Activated effector memory CD4-positive, alpha-beta T cell treated with anti-CD3 and anti-CD28 coated beads, Interleukin-2, amount 50 U/mL, for 16 hours (primary cell): ENCODE measurements at regions not wholly inside any gene's neighbourhood (a gene's known extent, or its start where the extent isn't known, plus 50 kb on each side); places are given as distances from the start of the nearest gene placed in this dataset.
"Not testable (repeated sequence)": the region's sequence is repeated elsewhere in the genome, so short reads cannot be mapped to it uniquely, and the experiment has no call there.

Experiments
- DNase-seq: peaks from one replicate; pipeline ENCODE4 v3.0.0-alpha.2; 2020

DNA sequence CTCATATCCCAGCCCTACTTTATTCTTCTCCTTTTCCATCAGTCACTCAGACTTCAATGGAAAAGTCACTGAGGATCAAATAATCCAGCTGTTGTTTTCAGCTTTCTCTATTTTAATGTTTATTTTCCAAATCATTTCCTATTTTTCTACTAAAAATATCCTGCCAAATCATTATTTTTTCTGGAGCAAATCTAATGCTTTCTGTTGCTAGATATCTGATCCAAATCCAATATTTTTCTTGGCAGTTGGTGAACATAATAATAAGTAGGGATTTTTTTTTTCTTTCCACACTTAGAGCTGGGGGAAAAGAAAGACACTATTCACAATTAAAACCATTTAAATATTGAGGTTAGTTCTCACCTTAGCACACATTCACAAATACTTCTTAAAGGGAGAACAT, 656.1 kb downstream of the DACH1 start:
- no peak for DNase-seq

DNA sequence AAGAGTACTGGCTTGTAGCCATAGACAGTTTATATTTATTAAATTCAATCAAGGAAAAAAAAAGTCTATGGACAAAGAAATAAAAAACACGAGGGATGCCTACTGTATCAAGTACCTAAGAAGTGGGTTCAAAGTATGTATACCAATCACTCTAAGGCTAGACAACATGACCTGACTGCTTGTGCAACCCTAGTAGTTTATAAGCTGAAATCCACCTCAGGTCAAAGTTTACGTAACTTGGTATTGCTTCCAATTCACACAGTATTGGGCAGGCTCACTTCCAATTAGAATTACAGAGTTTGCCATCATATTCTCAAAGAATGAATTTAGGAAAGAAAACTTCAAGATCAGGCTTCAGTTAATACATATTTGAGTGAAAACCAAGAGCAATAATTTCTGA, 657.8 kb downstream of the DACH1 start:
- DNase-seq = no peak

DNA sequence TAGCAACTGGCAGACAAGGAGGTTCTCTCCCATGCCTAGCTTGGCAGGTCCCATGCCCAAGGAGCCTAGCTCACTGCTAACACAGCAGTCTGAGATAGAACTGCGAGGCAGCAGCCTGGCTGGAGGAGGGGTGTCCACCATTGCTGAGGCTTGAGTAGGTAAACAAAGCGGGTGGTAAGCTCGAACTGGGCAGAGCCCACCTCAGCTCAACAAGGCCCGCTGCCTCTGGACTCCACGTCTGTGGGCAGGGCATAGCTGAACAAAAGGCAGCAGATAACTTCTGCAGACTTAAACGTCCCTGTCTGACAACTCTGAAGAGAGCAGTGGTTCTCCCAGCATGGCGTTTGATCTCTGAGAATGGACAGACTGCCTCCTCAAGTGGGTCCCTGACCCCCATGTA, 682.4 kb downstream of the DACH1 start:
- not testable (repeated sequence) for DNase-seq

DNA sequence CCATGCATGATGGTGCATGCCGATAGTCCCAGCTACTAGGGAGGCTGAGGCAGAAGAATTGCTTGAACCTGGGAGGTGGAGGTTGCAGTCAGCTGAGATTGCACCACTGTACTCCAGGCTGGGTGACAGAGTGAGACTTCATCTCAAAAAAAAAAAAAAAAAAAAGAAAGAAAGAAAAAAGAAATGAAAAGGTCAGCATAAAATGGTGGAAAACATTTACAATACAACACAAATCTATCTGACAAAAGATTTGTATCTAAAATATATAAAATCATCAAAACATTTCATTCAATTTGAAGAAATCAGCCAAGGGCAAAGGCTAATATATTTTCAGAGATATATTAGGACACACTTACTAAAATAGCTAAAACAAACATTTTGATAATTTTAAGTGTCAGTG, 683.7 kb downstream of the DACH1 start:
- DNase-seq = not testable (repeated sequence)

DNA sequence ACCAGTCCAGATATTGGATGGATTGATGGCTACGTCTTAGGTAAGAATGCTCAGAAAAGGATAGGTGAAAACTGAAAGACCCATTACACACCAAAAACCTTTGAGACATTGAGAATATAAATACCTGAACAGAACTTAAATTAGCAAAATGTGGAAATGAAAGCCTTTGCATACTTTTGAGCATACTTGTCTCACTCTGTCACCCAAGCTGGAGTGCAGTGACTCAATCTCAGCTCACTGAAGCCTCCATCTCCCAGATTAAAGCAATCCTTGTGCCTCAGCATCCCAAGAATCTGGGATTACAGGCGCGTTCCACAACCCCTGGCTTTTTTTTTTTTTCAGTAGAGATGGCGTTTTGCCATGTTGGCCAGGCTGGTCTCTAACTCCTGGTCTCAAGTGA, 695.3 kb downstream of the DACH1 start:
- DNase-seq = no peak

DNA sequence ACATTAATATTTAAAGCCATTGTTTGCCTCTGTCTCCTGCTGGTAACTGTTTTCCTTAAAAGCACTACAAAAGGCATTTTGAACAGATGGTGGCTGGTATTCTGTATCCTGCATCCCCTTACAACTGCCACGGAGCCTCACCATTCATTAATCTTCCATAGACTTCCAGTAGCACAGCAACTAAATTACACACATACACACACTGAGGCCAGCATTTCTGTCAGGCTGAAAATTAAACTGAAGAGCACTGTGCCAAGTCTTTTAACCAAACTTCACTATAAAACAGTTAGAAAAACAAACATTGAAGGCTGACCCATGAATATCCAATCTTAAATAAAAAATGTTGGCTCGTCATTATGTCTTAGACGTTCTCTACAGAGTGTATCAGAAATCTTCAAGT, 697.8 kb downstream of the DACH1 start:
- no peak for DNase-seq

DNA sequence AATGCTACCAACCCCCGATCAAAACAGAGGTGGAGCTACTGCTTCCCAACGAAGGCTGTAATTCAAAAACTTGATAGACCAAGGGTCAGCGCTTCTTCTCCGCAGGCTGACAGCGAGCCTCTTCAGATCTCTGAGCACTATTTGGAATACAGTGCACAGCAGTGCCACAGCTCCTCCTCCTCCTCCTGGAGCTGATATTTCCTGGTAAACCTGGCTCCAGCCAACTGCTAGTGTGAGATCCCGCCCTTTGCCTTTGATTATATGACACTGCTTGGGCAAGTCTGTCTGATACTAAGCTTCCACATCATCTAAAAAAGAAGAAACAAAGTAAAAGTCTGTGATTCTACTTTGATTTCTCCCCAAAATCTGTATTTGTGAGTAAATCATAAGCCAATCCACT, 710.5 kb downstream of the DACH1 start:
- DNase-seq = no peak

DNA sequence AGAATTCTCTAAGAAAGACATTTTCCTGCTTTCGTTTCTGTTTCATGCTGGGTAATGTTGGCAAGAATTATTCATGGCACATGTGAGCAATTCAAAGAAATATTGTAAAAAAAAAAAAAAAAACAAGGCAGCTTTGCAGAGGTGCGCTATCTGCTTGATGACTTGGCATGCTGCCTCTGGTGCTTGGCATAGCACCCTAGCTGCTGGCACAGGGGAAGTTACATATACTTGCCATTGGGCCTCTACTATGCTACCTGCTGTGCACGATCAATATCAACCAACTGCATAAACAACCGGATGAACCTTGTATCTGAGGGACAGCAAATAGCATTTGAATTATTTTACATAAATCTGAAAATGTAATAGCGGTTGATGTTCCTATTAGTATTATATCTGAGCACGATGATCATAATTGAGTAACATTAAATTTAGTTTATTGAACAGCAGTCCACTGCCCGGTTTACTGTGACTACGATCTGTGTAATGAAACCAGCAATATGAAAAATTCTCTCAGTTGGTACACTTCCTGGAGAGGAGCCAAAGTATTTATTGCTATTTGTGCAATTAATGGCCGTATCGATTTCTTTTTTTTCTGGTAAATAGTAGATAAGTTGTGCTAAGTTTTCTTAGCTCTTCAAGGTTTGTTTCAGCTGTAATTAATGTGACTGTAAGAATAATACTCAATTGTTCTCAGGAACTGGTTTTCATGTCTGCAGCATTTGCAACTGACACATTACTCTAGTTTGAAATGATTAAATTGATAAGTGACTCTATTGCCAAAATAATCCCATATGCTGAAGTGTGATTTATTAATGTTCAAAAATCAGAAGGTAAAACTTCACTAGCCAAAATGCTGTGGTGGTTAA, 717.3 kb downstream of the DACH1 start:
- DNase-seq = no peak

DNA sequence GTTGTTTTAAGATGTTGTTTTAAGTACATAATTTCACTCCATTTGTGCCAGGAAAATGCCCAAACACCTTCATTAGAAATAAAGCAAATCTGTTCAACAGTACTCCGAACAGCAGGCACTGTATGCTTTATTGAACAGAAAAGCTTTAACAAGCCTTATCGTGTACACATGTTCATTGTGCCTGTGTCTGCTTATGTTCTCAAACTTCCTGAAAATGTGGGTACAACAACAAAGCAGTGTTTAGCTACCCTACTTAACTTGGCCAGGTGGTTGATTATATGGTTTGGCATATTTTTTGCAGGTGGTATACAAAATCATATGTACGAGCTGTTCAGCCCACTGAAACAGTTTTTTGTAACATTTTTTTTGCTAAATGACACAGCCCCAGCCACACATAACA, 718.0 kb downstream of the DACH1 start:
- DNase-seq = no peak

DNA sequence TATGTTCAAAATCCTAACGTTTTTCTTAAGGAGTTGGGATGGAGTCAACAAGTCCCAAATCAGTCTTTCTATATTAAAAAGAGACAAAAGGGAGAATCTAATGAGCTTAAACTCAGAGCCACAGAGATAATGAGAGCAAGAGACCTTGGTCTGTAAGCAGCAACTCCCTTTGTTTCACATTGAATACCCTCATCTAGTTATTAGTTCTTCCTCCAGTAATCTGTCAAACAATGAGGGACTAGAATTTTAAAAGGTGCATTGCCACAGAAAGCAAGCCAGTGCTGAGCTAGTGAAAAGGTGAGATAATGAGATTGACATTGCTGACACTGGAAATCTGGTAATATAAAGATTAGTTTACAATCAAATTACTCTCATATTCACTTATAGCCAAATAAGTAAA, 718.6 kb downstream of the DACH1 start:
- no peak for DNase-seq

DNA sequence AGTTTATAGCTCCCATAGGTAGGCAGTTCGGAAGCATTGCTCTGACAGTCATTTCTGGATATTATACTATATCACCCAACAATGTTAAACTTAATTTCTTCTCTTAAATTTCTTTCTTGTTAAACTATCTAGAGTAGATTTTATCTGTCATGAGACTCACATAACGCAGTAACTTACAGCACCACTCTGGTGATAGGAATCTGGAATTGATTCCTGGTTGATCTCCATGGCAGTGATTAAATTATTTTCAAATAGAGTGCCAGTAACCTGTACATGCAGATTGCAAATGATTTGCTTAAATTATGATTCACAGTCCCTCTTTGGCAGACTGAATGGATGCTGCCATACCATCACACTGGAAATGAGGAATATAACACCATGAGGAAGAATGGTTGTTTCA, 722.1 kb downstream of the DACH1 start:
- no peak for DNase-seq

DNA sequence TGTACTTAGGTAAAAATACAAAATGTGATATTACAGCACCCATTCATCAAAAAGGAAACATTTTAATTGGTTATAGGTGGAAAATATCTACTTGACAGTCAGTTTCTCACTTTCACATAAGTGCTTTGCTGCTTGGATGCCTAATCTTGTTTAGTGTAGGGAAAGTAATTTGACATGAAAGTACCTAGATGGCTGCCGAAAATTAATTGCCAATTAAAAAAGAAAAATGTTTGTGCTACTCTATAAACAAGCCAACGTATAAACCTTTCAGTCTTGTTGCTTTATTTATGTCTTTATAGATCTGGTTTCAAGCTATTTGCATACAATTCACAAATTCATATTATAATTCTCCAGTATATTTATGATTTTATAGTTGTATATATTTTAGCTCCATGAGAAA, 729.9 kb downstream of the DACH1 start:
- no peak for DNase-seq

DNA sequence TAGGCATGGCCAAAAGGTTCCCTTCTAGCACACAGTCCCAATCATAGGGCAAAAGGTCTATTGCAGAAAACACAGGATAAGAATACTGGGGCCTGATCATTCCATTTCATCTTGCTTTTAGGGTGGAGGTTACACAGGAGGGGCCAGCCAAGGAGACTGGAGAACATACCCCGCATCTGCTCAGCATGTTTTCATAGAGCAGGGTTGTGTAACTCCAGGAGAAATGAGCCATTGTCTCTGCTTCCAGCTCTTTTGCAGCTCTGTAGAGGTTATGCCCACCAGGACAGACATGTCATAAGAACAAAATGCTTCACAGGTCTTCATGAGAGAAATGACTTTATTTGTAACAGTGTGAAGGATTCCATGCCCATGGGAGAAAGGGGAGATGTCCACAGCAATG, 742.8 kb downstream of the DACH1 start:
- no peak for DNase-seq

DNA sequence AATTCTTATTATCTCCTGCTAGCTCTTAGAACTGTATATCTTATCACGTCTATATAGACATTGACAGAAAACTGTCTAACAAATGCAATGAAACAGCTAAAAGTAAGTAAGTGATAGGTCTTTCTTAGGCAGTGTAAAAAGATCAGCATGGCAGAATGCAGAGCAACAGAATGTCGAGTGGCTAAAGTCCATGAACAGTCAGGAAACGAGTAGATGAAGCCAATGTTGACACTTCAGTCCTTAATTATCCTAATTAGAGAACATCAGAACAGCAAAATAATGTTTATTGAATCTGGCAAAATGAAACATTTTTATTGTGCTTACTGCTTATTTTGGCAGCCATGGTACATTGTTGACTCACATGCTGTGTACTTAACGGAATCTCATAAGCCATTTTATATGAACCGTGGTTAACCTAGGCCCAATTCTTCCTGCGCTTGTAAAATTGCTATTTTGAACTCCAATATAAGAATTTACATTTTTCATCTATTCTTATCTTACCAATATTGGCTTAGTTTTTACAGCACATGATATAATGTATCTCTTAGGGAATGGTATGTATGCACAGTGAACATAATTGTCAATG, 748.1 kb downstream of the DACH1 start:
- no peak for DNase-seq

DNA sequence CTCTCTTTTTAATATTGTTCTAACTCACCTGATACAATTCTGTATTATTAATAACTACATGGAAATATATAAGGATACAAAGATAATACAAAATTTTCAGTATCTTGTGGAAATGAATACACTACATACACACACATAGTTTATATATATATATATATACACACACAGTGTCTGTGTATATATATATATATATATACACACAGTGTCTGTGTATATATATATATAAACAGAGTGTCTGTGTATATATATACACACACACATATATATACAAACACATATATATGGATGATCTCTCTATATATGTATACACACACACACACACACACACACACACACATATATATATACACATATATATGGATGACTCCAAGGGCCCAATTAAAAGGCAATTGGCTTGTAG, 749.1 kb downstream of the DACH1 start:
- no peak for DNase-seq

DNA sequence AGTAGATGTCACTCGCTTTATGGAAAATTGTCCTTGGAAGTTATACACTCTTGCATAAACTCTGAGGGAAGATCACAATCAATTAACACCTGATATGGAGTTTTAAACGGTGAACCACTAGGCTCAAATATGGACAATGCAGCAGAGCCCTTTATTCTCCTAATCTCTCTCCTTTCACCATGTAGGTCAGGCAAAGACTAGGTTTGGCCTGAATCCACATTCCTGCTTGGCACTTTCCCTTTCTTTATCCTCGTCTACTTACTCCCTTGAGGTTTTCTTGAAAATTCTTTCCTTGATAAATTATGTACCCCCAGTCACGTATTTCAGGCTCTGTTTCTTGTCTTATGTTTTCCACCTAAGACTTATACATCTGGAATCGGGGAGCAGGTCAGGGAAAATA, 751.7 kb downstream of the DACH1 start:
- no peak for DNase-seq

DNA sequence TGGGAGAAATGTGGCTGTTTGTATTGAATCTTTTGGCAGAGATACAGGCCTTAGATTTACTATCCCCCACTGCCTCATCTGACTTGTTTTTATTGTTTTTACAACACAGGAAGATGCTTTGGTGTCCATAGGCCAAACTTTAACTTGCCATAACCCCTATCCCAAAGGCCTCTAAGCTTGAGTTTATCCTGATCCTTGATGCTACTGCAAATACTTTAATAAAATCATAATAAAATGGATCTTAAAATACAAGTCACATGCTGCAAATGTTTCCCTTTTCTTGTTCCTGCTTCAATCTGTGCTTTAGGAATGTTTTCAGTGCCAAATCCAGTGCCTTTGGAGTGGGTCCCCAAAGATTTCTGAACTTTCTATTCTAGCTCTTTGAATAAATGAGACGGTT, 770.6 kb downstream of the DACH1 start:
- no peak for DNase-seq

DNA sequence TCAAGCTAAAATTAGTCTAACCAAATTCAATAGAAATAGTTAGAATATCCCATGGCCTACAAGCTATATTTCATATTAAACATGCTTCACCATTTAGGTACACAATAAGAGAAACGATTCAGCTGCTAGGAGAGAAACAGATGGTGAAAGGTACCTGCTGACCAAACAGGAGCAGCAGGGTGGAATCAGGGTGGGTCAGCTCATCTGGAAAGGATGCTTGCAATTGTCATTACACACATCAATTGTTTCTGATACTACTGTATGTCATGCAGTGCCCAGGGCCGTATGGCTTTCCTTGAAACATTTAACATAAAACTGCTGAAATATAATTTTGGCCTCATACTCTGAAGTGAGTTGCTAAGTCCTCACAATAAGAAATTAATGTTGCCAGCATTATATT, 776.0 kb downstream of the DACH1 start:
- no peak for DNase-seq

DNA sequence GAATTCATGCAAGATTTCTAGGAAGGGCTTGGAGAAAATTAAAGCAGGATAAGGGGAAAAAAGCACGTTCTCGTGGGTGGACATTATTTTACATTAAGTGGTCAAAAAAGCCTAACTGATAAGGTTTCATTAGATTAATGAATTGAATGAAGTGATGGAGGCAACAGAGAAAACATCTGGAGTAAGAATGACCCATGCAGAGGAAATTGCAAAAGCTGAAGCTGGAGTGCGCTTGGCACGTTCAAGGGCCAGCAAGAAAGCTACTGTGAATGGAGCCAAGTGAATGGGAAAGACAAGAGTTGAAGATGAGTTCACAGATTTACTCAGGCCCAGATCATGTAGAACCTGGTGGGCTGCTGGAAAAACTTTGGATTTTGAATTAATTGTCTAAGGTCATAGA, 777.9 kb downstream of the DACH1 start:
- DNase-seq = no peak

DNA sequence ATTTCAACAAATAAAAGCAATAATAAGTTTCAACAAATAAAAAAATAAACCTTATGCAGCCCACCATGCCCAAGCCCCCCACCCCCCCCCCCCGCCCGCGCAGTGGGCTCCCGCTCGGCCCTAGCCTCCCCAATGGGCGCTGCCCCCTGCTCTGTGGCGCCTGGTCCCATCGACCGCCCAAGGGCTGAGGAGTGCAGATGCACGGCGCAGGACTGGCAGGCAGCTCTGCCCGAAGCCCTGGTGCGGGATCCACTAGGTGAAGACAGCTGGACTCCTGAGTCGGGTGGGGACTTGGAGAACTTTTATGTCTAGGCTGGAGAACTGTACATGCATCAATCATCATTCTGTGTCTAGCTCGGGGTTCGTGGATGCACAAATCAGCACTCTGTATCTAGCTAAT, 779.6 kb downstream of the DACH1 start:
- DNase-seq = no peak

DNA sequence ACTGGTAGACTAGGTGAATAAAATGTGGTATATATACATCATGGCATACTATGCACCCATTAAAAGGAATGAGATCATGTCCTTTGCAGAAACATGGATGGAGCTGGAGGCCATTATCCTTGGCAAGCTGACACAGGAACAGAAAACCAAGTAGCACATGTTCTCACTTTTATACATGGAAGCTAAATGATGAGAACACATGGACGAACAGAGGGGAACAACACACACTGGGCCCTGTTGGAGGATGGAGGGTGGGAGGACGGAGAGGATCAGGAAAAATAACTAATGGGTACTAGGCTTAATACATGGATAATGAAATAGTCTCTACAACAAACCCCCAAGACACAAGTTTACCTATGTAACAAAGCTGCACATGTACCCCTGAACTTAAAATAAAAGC, 780.0 kb downstream of the DACH1 start:
- DNase-seq = no peak

DNA sequence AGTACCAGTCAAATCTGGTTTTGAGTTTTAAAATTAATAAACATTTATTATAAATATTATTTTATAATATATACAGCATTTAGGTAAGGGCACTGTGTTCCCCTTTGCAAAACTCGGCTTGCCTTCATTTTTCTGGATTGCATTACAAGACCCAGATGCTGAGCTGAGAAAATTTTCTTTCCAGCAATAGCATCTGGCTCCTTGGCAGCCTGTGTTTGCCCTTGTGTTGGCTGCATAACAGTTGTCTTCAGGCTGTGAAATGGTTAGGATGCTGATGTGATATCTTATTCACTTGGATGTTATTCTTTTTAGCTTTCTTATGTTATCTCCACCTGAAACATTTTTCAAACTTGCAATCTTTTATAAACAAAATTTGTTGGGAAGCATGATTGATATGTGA, 784.4 kb downstream of the DACH1 start:
- DNase-seq = no peak

DNA sequence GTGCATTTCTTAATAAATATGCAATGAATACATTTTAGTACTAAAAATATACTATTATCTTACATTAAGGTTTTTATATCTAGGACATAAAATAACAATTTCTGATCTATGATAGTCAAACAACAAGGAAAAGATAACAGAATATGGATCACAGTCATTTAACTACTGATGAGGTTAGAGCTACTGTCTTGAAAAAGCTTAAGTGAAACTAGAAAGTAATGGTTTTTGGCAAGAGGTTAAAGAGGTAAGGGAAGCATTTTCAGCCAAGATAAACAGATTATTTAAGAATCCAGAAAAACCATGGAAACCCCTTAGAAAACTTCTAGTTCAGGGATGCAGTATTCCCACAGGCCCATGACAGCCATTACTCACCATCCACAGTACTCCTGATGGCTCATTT, 787.4 kb downstream of the DACH1 start:
- DNase-seq = no peak

DNA sequence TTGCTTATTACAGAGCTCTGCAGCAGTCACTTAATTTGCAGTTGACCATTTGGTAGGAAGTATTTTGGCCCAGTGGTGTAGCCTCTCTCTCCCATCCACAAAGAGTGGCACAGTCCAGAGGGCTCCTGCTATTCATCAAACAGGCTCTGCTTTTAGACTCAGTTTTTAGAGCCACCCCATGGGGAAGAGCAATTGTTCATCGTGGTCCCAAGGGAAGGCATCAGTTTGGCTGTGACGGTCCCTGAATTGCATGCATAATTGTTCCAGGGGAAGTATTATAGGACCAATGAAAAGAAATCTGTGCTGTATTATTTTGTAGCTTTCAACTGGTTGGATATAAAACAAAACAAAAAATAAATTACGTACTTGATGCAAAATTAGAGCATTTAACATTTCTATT, 799.0 kb downstream of the DACH1 start:
- no peak for DNase-seq
